ENCODE measurements at regions not wholly inside any gene's neighbourhood (a gene's known extent, or its start where the extent isn't known, plus 50 kb on each side); places are given as distances from the start of the nearest gene placed in this dataset.

- TF ChIP-seq RAD21 (IDR thresholded peaks at IDR 0.05 in 1 of 2, conservative IDR thresholded peaks at IDR 0.05 in 1 of 2; ENCODE audit: low read depth in 2 of 2, low read length in 2 of 2) = no peak
- TF ChIP-seq POU5F1 (IDR thresholded peaks at IDR 0.05; ENCODE audit: low read depth, low read length) = no peak
- no peak for TF ChIP-seq RXRA (IDR thresholded peaks at IDR 0.05; ENCODE audit: insufficient read depth, low read depth, low read length)
These were observed 1274.0 kb upstream of the C9orf72 start (continued) for GRCh38 chr9:28847331-28847730.
